ENCODE measurements at regions not wholly inside any gene's neighbourhood (a gene's known extent, or its start where the extent isn't known, plus 50 kb on each side); places are given as distances from the start of the nearest gene placed in this dataset.

DNA sequence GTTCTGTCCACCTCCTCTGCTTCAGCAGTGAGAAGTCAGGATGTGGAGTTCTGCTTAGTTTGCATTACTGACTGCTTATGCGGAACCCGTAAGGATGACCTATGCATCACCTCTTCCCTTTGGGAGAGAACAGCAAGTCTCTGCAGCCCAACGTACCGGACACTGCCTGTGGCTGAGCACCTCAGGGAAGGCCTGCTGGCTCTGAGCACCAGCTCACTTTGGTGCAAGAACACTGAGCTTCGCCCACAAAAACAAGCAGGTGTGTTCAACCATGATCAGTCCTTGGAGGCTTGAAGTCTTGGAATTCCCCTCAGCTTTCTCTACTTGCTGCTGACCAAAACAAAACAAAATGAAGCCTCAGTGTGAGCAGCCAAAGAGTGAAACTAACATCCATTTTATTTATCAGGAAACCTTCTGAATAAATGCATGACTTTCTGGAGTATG lies 52.7 kb upstream of the NCK2 start:
- Histone ChIP-seq H3K9ac (ENCODE audit: low read depth in 1 of 2, low read length in 2 of 2) (no peak overlapping the region), H3K9me3 (ENCODE audit: control insufficient read depth in 2 of 2, low read length in 2 of 2) (no peaks in the 10 kb centered on the region), H3K27ac (ENCODE audit: low read depth in 2 of 2, low read length in 2 of 2) (no peak overlapping the region), H3K4me1 (ENCODE audit: control insufficient read depth in 2 of 2, insufficient read depth in 2 of 2, low read length in 2 of 2) (no peaks in the 10 kb centered on the region), H3K4me3 (ENCODE audit: low read length in 2 of 2) (no peak overlapping the region), H3K27me3 (ENCODE audit: control insufficient read depth in 2 of 2, insufficient read depth in 2 of 2, low read length in 2 of 2) (no peaks in the 10 kb centered on the region), H3K36me3 (ENCODE audit: control insufficient read depth in 2 of 2, insufficient read depth in 2 of 2, low read length in 2 of 2) (no peaks in the 10 kb centered on the region)

DNA sequence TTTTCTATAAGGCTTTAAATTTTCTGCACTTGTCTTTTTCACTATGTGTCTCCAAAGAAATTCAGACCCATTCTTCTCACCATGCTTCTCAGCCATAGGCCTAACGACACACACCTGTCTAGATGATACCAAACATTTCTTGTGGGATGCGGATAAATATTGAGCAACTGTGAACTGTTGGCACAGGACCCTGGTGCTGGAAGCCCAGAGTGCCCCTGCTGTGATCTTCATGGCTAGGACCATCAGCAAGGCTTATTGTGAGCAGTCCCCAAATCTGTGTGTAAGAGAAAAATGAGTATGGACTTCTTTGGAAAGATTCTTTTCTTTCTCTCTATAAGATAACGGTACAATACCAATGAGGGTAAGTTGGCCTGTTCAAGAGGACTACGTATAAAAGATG lies 54.1 kb upstream of the NCK2 start:
- Histone ChIP-seq H3K9ac (ENCODE audit: low read depth in 1 of 2, low read length in 2 of 2) (no peak overlapping the region), H3K9me3 (ENCODE audit: control insufficient read depth in 2 of 2, low read length in 2 of 2) (no peaks in the 10 kb centered on the region), H3K27ac (ENCODE audit: low read depth in 2 of 2, low read length in 2 of 2) (no peak overlapping the region), H3K4me1 (ENCODE audit: control insufficient read depth in 2 of 2, insufficient read depth in 2 of 2, low read length in 2 of 2) (no peaks in the 10 kb centered on the region), H3K36me3 (ENCODE audit: control insufficient read depth in 2 of 2, insufficient read depth in 2 of 2, low read length in 2 of 2) (no peaks in the 10 kb centered on the region), H3K4me3 (ENCODE audit: low read length in 2 of 2) (no peak overlapping the region), H3K27me3 (ENCODE audit: control insufficient read depth in 2 of 2, insufficient read depth in 2 of 2, low read length in 2 of 2) (no peaks in the 10 kb centered on the region)

DNA sequence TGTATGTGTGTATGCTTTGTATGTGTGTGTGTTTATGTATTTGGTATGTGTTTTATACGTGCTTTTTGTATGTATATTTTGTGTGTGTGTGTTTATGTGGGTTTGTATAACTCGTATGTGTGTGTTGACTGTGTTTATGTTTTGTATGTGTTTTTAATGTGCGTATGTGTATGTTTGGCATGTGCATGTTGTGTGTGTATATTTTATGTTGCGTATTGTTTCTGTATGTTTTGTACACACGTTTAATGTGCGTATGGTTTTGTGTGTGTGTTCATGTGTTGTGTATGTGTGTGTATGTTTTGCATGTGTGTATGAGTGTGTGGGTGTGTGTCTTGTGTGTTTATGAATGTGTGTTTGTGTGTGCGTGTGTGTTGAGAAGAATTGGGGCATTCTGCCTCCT lies 55.2 kb upstream of the NCK2 start:
- H3K27ac ChIP-seq (ENCODE audit: low read depth in 2 of 2, low read length in 2 of 2), result no peak overlapping the region
- no peak overlapping the region for H3K9ac ChIP-seq (ENCODE audit: low read depth in 1 of 2, low read length in 2 of 2)
- no peaks in the 10 kb centered on the region for H3K4me1 ChIP-seq (ENCODE audit: control insufficient read depth in 2 of 2, insufficient read depth in 2 of 2, low read length in 2 of 2)
- H3K9me3 ChIP-seq (ENCODE audit: control insufficient read depth in 2 of 2, low read length in 2 of 2), result no peaks in the 10 kb centered on the region
- no peaks in the 10 kb centered on the region for H3K27me3 ChIP-seq (ENCODE audit: control insufficient read depth in 2 of 2, insufficient read depth in 2 of 2, low read length in 2 of 2)
- no peak overlapping the region for H3K4me3 ChIP-seq (ENCODE audit: low read length in 2 of 2)
- H3K36me3 ChIP-seq (ENCODE audit: control insufficient read depth in 2 of 2, insufficient read depth in 2 of 2, low read length in 2 of 2), result no peaks in the 10 kb centered on the region

DNA sequence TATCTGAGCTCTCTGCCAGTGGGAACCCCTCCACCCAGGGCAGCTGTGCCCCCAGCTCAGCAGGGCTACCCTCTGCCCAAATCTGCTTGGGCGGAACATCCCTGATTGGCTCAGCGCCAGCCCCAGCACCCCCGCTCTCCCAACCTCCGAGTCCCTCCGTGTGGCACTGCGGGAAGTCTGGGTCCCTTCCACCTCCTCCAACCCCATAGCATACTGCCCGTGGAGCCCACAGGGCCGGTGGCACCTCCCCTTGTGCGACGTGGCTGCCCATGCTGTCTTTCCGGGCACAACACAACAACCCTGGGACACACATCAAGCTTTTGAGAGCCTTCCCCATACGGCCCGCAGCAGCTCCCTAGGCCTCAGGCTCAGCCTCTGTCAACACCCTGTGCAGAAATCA lies 55.8 kb upstream of the NCK2 start:
- Histone ChIP-seq H3K27ac (ENCODE audit: low read depth in 2 of 2, low read length in 2 of 2) (no peak overlapping the region), H3K27me3 (ENCODE audit: control insufficient read depth in 2 of 2, insufficient read depth in 2 of 2, low read length in 2 of 2) (no peaks in the 10 kb centered on the region), H3K36me3 (ENCODE audit: control insufficient read depth in 2 of 2, insufficient read depth in 2 of 2, low read length in 2 of 2) (no peaks in the 10 kb centered on the region), H3K4me1 (ENCODE audit: control insufficient read depth in 2 of 2, insufficient read depth in 2 of 2, low read length in 2 of 2) (no peaks in the 10 kb centered on the region), H3K4me3 (ENCODE audit: low read length in 2 of 2) (no peak overlapping the region), H3K9me3 (ENCODE audit: control insufficient read depth in 2 of 2, low read length in 2 of 2) (no peaks in the 10 kb centered on the region), H3K9ac (ENCODE audit: low read depth in 1 of 2, low read length in 2 of 2) (no peak overlapping the region)

DNA sequence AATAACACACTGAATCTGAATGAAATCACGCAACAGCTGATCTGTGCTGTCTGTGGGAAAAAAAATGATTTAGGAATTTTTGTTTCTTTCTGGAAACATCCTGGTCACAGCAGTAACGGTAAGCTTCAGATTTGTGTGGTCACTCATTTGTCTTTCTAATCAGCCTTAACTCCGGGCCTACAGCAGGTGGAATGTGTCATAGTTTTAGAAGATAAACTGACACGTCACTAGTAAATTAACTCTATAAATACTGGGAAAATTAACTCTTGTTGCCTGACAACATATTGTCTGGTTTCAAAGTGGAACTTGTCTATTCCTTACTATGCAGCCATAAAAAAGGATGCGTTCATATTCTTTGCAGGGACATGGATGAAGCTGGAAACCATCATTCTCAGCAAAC lies 58.1 kb upstream of the NCK2 start:
- Histone ChIP-seq H3K4me3 (ENCODE audit: low read length in 2 of 2) (no peak overlapping the region), H3K27me3 (ENCODE audit: control insufficient read depth in 2 of 2, insufficient read depth in 2 of 2, low read length in 2 of 2) (no peaks in the 10 kb centered on the region), H3K27ac (ENCODE audit: low read depth in 2 of 2, low read length in 2 of 2) (no peak overlapping the region), H3K9ac (ENCODE audit: low read depth in 1 of 2, low read length in 2 of 2) (no peak overlapping the region), H3K9me3 (ENCODE audit: control insufficient read depth in 2 of 2, low read length in 2 of 2) (no peaks in the 10 kb centered on the region), H3K36me3 (ENCODE audit: control insufficient read depth in 2 of 2, insufficient read depth in 2 of 2, low read length in 2 of 2) (no peaks in the 10 kb centered on the region), H3K4me1 (ENCODE audit: control insufficient read depth in 2 of 2, insufficient read depth in 2 of 2, low read length in 2 of 2) (no peaks in the 10 kb centered on the region)

DNA sequence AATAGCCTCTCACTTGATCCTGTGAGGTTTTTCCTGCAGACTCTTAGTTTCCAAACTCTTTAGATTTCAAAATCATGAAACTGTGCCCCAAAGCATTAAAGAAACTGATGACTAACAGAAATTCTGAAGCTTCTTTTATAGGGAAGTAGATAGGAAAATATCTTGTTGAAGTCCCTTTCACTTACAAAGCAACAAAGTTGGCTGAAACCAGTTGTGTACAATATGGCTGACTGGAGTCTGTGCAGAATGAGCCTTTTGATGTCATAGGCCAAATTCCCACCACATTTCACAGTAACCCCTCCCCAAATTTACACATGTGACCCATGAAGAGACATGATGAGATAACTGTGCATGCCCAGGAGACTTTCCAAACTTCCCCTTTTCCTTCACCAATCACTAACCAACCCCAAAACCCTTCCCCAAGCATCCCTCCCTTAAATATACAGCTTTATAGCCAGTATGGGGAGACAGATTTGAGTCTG lies 61.7 kb upstream of the NCK2 start:
- Histone ChIP-seq H3K9me3 (ENCODE audit: control insufficient read depth in 2 of 2, low read length in 2 of 2) (no peaks in the 10 kb centered on the region), H3K27ac (ENCODE audit: low read depth in 2 of 2, low read length in 2 of 2) (no peak overlapping the region), H3K27me3 (ENCODE audit: control insufficient read depth in 2 of 2, insufficient read depth in 2 of 2, low read length in 2 of 2) (no peaks in the 10 kb centered on the region), H3K9ac (ENCODE audit: low read depth in 1 of 2, low read length in 2 of 2) (no peak overlapping the region), H3K4me1 (ENCODE audit: control insufficient read depth in 2 of 2, insufficient read depth in 2 of 2, low read length in 2 of 2) (no peaks in the 10 kb centered on the region), H3K36me3 (ENCODE audit: control insufficient read depth in 2 of 2, insufficient read depth in 2 of 2, low read length in 2 of 2) (no peaks in the 10 kb centered on the region), H3K4me3 (ENCODE audit: low read length in 2 of 2) (no peak overlapping the region)

DNA sequence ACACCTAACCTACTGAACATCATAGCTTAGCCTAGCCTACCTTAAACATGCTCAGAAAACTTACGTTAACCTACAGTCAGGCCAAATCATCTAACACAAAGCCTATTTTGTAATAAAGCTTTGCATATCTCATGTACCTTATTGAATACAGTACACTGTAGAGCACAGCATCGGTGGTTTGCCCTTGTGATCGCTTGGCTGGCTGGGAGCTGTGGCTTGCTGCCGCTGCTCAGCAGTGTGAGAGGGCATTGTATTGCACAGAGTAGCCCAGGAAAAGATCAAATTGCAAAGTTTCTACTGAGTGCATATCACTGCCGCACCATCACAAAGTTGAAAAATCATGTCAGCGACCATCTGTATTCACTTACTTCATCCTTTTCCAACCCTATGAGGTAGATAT lies 62.3 kb upstream of the NCK2 start:
- H3K4me1 ChIP-seq (ENCODE audit: control insufficient read depth in 2 of 2, insufficient read depth in 2 of 2, low read length in 2 of 2), result no peaks in the 10 kb centered on the region
- no peak overlapping the region for H3K27ac ChIP-seq (ENCODE audit: low read depth in 2 of 2, low read length in 2 of 2)
- no peak overlapping the region for H3K9ac ChIP-seq (ENCODE audit: low read depth in 1 of 2, low read length in 2 of 2)

DNA sequence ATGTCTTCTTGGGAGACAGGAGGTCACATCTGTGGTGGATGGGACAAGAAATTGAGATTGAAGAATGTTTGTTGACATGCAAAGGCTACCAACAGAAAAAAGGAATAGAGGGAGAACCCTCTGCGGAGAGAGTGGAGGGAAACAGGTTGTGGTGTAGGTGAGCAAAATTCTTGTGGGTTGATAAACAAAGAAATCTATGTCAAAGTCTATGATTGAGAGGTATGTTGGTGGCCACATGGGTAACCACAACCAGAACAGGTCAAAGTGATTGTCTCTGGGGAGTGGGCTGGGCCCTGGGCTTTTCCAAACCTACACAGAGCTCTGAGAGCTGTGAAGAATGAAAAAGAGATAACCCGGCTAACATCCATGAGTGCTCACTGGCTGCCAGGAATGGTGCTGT lies 62.8 kb upstream of the NCK2 start:
- H3K27ac ChIP-seq (ENCODE audit: low read depth in 2 of 2, low read length in 2 of 2), result no peak overlapping the region
- no peaks in the 10 kb centered on the region for H3K27me3 ChIP-seq (ENCODE audit: control insufficient read depth in 2 of 2, insufficient read depth in 2 of 2, low read length in 2 of 2)
- no peaks in the 10 kb centered on the region for H3K36me3 ChIP-seq (ENCODE audit: control insufficient read depth in 2 of 2, insufficient read depth in 2 of 2, low read length in 2 of 2)
- no peak overlapping the region for H3K4me3 ChIP-seq (ENCODE audit: low read length in 2 of 2)
- H3K4me1 ChIP-seq (ENCODE audit: control insufficient read depth in 2 of 2, insufficient read depth in 2 of 2, low read length in 2 of 2), result no peaks in the 10 kb centered on the region
- no peaks in the 10 kb centered on the region for H3K9me3 ChIP-seq (ENCODE audit: control insufficient read depth in 2 of 2, low read length in 2 of 2)
- H3K9ac ChIP-seq (ENCODE audit: low read depth in 1 of 2, low read length in 2 of 2), result no peak overlapping the region

More for the DNA sequence above, 62.3 kb upstream of the NCK2 start:
- no peak overlapping the region for H3K4me3 ChIP-seq (ENCODE audit: low read length in 2 of 2)
- no peaks in the 10 kb centered on the region for H3K36me3 ChIP-seq (ENCODE audit: control insufficient read depth in 2 of 2, insufficient read depth in 2 of 2, low read length in 2 of 2)
- H3K9me3 ChIP-seq (ENCODE audit: control insufficient read depth in 2 of 2, low read length in 2 of 2), result no peaks in the 10 kb centered on the region
- no peaks in the 10 kb centered on the region for H3K27me3 ChIP-seq (ENCODE audit: control insufficient read depth in 2 of 2, insufficient read depth in 2 of 2, low read length in 2 of 2)

DNA sequence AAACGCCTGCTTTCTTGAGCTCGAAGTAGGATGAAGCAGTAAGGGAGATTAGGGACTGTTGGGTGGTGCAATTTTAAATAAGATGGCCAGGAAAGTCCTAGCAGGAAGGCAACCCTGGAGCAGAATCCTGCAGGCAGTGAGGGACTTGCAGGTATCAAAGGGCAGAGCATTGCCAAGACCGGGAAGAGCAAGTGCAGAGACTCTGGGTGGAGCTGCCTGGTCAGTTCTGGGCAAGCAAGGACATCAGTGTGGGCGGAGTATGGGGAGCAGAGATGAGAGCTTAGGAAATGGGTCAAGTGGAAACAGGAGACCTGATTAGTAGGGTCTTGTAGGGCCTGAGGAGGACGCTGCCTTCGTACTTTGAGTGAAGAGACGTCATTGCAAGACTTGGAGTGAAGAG lies 64.4 kb upstream of the NCK2 start:
- H3K9ac ChIP-seq (ENCODE audit: low read depth in 1 of 2, low read length in 2 of 2), result no peak overlapping the region
- H3K4me3 ChIP-seq (ENCODE audit: low read length in 2 of 2), result no peak overlapping the region
- H3K27me3 ChIP-seq (ENCODE audit: control insufficient read depth in 2 of 2, insufficient read depth in 2 of 2, low read length in 2 of 2), result no peaks in the 10 kb centered on the region
- H3K36me3 ChIP-seq (ENCODE audit: control insufficient read depth in 2 of 2, insufficient read depth in 2 of 2, low read length in 2 of 2), result no peaks in the 10 kb centered on the region
- H3K27ac ChIP-seq (ENCODE audit: low read depth in 2 of 2, low read length in 2 of 2), result no peak overlapping the region
- H3K4me1 ChIP-seq (ENCODE audit: control insufficient read depth in 2 of 2, insufficient read depth in 2 of 2, low read length in 2 of 2), result peaks cover 0 to 5% of the 10 kb centered on the region in 2 donors
- no peaks in the 10 kb centered on the region for H3K9me3 ChIP-seq (ENCODE audit: control insufficient read depth in 2 of 2, low read length in 2 of 2)

DNA sequence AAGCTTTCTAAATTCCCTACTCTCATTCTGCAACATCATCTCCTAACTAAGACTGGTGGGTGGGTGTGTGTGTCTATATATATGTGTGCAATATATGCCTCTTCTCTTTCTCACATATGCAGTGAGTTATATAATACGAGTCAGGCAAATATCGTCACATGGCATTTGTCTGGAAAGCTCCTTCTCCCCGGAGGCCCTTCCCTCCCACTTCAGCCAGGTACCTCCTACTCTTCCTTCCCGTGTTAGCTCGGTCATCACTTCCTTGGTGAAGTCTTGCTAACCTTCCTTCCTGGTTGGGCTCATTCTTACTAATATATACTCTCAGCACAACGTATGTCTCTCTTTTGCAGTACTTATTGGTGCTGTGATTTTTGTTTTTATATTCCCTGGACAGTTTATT lies 66.4 kb upstream of the NCK2 start:
- Histone ChIP-seq H3K36me3 (ENCODE audit: control insufficient read depth in 2 of 2, insufficient read depth in 2 of 2, low read length in 2 of 2) (no peaks in the 10 kb centered on the region), H3K9me3 (ENCODE audit: control insufficient read depth in 2 of 2, low read length in 2 of 2) (no peaks in the 10 kb centered on the region), H3K4me1 (ENCODE audit: control insufficient read depth in 2 of 2, insufficient read depth in 2 of 2, low read length in 2 of 2) (peaks cover 0 to 5% of the 10 kb centered on the region in 2 donors), H3K27ac (ENCODE audit: low read depth in 2 of 2, low read length in 2 of 2) (no peak overlapping the region), H3K9ac (ENCODE audit: low read depth in 1 of 2, low read length in 2 of 2) (no peak overlapping the region), H3K4me3 (ENCODE audit: low read length in 2 of 2) (no peak overlapping the region), H3K27me3 (ENCODE audit: control insufficient read depth in 2 of 2, insufficient read depth in 2 of 2, low read length in 2 of 2) (no peaks in the 10 kb centered on the region)

DNA sequence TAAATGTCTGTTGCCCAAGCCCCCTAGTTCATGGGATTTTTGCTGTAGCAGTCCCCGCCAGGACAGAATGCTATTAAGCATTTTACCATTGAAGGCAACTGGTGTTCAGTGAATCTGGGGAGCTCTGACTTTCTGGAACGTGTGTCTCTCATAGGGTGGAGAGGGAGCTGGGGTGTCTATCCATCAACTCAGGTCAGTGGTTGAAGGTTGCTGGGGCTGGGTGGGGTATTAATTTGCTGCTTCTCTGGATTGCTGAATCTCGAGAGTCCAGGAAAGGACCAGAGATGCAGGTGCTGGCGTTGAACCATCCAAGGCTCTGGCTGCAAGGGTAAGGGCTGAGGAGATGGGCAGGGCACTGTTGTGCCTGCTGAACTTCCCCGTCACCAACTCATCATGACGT lies 66.8 kb upstream of the NCK2 start:
- Histone ChIP-seq H3K4me1 (ENCODE audit: control insufficient read depth in 2 of 2, insufficient read depth in 2 of 2, low read length in 2 of 2) (peaks cover 0 to 5% of the 10 kb centered on the region in 2 donors), H3K36me3 (ENCODE audit: control insufficient read depth in 2 of 2, insufficient read depth in 2 of 2, low read length in 2 of 2) (no peaks in the 10 kb centered on the region), H3K4me3 (ENCODE audit: low read length in 2 of 2) (no peak overlapping the region), H3K27me3 (ENCODE audit: control insufficient read depth in 2 of 2, insufficient read depth in 2 of 2, low read length in 2 of 2) (no peaks in the 10 kb centered on the region), H3K9ac (ENCODE audit: low read depth in 1 of 2, low read length in 2 of 2) (no peak overlapping the region), H3K9me3 (ENCODE audit: control insufficient read depth in 2 of 2, low read length in 2 of 2) (no peaks in the 10 kb centered on the region), H3K27ac (ENCODE audit: low read depth in 2 of 2, low read length in 2 of 2) (no peak overlapping the region)

Measured in mucosa of rectum (tissue), 2 donors.